Natural killer cell (primary cell): ENCODE measurements at regions not wholly inside any gene's neighbourhood (a gene's known extent, or its start where the extent isn't known, plus 50 kb on each side); places are given as distances from the start of the nearest gene placed in this dataset.
A peak's percentile ranks its signal among the peaks of the same experiment; 100 is the strongest.

Experiments used
- ATAC-seq, 3 donors: fragments of 150-1000 bp in 2 of 3; fragments of 200-7000 bp in 1 of 3; cut with Tn5 transposase; 1 replicate in 1 of 3; 2 replicates in 2 of 3; pipeline ENCODE4 v1.10.0; 2021; ENCODE audit warnings: mild to moderate bottlenecking in 2 of 3, moderate library complexity in 2 of 3
- DNase-seq, 2 donors: peaks; one replicate each; pipeline versions ENCODE4 v3.0.0 to v3.0.0-alpha.2; 2013 to 2021; ENCODE audit warnings: mixed read lengths in 1 of 2
- H3K27ac ChIP-seq: one replicate; pipeline ENCODE4 v1.5.1; 2013; ENCODE audit warnings: mild to moderate bottlenecking, low read length
- H3K27me3 ChIP-seq: one replicate; pipeline ENCODE4 v1.6.1; 2013; ENCODE audit warnings: low read length; ENCODE audit not compliant: control insufficient read depth, insufficient read depth
- H3K36me3 ChIP-seq: one replicate; pipeline ENCODE4 v1.6.1; 2013; ENCODE audit warnings: low read length; ENCODE audit not compliant: control insufficient read depth, insufficient read depth
- H3K4me1 ChIP-seq: one replicate; pipeline ENCODE4 v1.6.1; 2013; ENCODE audit warnings: low read length; ENCODE audit not compliant: control insufficient read depth, insufficient read depth
- H3K4me3 ChIP-seq: one replicate; pipeline ENCODE4 v1.5.1; 2013; ENCODE audit warnings: low read length
- H3K9me3 ChIP-seq: one replicate; pipeline ENCODE4 v1.6.1; 2013; ENCODE audit warnings: low read length; ENCODE audit not compliant: control insufficient read depth, insufficient read depth
- H3K27ac Mint-ChIP-seq, 2 donors: one replicate each; pipeline ENCODE4 v1.8.0; 2022; ENCODE audit warnings: mild to moderate bottlenecking in 2 of 2, mixed read lengths in 2 of 2, moderate library complexity in 1 of 2
- H3K27me3 Mint-ChIP-seq, 2 donors: one replicate each; pipeline ENCODE4 v1.8.0; 2022; ENCODE audit warnings: low read depth in 2 of 2, mixed read lengths in 2 of 2
- H3K36me3 Mint-ChIP-seq: one replicate; pipeline ENCODE4 v1.8.0; 2022; ENCODE audit warnings: mixed read lengths
- H3K4me1 Mint-ChIP-seq, 2 donors: one replicate each; pipeline ENCODE4 v1.8.0; 2022; ENCODE audit warnings: mixed read lengths in 2 of 2
- H3K4me3 Mint-ChIP-seq: one replicate; pipeline ENCODE4 v1.8.0; 2022; ENCODE audit warnings: mild to moderate bottlenecking, moderate library complexity, mixed read lengths
- H3K9me3 Mint-ChIP-seq, 2 donors: one replicate each; pipeline ENCODE4 v1.8.0; 2022; ENCODE audit warnings: mixed read lengths in 2 of 2
- WGBS: methylation state at CpG from one replicate; pipeline ENCODE4 v1.1.7; 2013; ENCODE audit warnings: missing lambda C conversion rate; ENCODE audit not compliant: insufficient coverage; 5-methylcytosine and 5-hydroxymethylcytosine counted together
- intact Hi-C: fragments of 100-400 bp; cut with micrococcal nuclease; formaldehyde crosslinking; loops from one replicate; pipeline ENCODE4 v1.14.2; 2022
- TF ChIP-seq, protein P1 (sequence below): fragments of 200-600 bp; IDR thresholded peaks from one replicate; pipeline ENCODE4 v1.8.0; 2022; ENCODE audit warnings: antibody characterized with exemption

DNA sequence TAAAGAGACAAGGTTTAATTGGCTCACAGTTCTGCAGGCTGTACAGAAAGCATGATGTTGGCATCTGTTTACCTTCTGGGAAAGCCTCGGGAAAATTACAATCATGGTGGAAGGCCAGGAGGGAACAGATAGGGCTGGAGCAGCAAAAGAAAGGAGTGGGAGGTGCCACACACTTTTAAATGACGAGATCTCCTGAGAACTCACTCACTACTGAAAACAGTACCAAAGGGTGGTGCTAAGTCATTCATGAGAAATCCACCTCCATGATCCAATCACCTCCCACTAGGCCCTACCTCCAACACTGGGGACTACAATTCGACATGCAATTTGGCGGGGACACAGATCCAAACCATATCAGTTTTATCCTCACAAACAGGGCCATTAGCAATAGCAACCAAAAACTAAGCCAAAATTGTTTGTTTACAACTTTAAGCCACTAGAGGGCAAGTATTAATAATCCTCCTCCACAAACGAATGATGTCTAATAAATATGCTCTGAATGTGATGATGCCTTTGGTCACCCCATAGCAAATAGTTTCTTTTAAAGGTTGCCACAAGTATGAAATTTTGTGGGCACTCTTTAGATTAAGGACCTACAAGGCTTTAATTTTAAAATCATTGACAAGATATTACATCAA is 129.2 kb upstream of the NRBF2 start:
- H3K4me1 Mint-ChIP-seq: no peaks in the 10 kb centered on the region
- no peak overlapping the region for H3K4me3 ChIP-seq
- H3K27me3 ChIP-seq: peaks cover 2% of the 10 kb centered on the region
- peak in 1 of 2 donors; percentile 10 for DNase-seq
- H3K36me3 ChIP-seq: no peaks in the 10 kb centered on the region
- no peak for ATAC-seq
- TF ChIP-seq, protein P1, sequence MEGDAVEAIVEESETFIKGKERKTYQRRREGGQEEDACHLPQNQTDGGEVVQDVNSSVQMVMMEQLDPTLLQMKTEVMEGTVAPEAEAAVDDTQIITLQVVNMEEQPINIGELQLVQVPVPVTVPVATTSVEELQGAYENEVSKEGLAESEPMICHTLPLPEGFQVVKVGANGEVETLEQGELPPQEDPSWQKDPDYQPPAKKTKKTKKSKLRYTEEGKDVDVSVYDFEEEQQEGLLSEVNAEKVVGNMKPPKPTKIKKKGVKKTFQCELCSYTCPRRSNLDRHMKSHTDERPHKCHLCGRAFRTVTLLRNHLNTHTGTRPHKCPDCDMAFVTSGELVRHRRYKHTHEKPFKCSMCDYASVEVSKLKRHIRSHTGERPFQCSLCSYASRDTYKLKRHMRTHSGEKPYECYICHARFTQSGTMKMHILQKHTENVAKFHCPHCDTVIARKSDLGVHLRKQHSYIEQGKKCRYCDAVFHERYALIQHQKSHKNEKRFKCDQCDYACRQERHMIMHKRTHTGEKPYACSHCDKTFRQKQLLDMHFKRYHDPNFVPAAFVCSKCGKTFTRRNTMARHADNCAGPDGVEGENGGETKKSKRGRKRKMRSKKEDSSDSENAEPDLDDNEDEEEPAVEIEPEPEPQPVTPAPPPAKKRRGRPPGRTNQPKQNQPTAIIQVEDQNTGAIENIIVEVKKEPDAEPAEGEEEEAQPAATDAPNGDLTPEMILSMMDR: peak; percentile 31
- H3K27me3 Mint-ChIP-seq: peaks cover 13 to 27% of the 10 kb centered on the region in 2 donors
- no peaks in the 10 kb centered on the region for H3K36me3 Mint-ChIP-seq
- no peak overlapping the region for H3K27ac Mint-ChIP-seq
- 75% methylated on average over 4 of the region's 5 CpGs for WGBS
- intact Hi-C loops: loop anchor here (2.0 kb wide), 1 partner anchor 155 kb away; no protein-coding TSS in a partner anchor
- no peaks in the 10 kb centered on the region for H3K9me3 Mint-ChIP-seq
- no peaks in the 10 kb centered on the region for H3K9me3 ChIP-seq
- no peak overlapping the region for H3K27ac ChIP-seq
- H3K4me1 ChIP-seq: no peaks in the 10 kb centered on the region
- no peak overlapping the region for H3K4me3 Mint-ChIP-seq

DNA sequence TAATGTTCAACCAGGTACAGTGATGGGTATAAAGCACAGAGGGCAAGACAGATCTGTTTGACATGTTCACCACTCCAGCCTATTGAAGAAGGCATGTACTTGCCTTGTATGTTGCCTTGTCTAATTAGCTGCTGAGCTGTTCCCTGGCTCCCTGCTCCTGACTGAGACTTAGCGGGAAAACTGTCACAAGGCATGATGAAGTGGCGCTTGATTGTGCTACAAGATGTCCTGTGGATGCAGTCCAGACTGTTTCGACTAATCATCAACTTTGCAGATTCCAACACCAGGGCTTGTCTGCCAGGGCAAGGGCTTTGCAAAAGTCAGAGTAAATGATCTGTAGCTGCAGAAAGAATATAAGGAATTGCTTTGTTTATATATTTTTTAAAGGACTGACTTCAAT is 136.2 kb upstream of the NRBF2 start:
- intact Hi-C loops: no loop called here
- DNase-seq (no peak), ATAC-seq (no peak)
- no peaks in the 10 kb centered on the region for H3K36me3 ChIP-seq
- no peak overlapping the region for H3K27ac ChIP-seq
- no peaks in the 10 kb centered on the region for H3K4me1 ChIP-seq
- Mint-ChIP-seq H3K4me1 (no peaks in the 10 kb centered on the region), H3K27me3 (peaks cover 5 to 32% of the 10 kb centered on the region in 2 donors), H3K4me3 (no peak overlapping the region), H3K36me3 (no peaks in the 10 kb centered on the region), H3K27ac (no peak overlapping the region), H3K9me3 (no peaks in the 10 kb centered on the region)
- no peak overlapping the region for H3K4me3 ChIP-seq
- no peaks in the 10 kb centered on the region for H3K9me3 ChIP-seq
- TF ChIP-seq, protein P1: no peak
- no peaks in the 10 kb centered on the region for H3K27me3 ChIP-seq
- 95% methylated on average over 3 of the region's 3 CpGs for WGBS

DNA sequence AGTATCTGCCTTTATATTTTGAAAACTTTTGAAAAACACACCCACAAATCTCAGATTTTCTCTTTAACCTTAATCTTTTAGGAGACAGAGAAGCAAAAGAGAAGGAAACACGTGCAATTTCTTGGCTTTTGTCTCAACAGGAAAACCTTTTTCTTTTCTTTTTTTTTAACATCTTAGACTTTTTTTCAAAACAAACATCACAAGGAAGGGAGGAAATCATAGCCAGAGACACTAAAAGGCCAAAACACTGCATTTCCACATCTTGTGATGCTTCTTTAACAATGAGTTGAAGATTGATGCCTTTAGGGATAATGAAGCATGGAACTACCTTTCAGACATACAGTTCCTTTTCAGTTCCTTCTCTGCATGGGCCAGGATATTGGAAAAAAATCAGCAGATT is 136.6 kb upstream of the NRBF2 start:
- no peaks in the 10 kb centered on the region for H3K9me3 Mint-ChIP-seq
- Histone ChIP-seq H3K9me3 (no peaks in the 10 kb centered on the region), H3K4me3 (no peak overlapping the region), H3K4me1 (no peaks in the 10 kb centered on the region), H3K27me3 (no peaks in the 10 kb centered on the region), H3K36me3 (no peaks in the 10 kb centered on the region), H3K27ac (no peak overlapping the region)
- H3K27me3 Mint-ChIP-seq: peaks cover 4 to 32% of the 10 kb centered on the region in 2 donors
- no peaks in the 10 kb centered on the region for H3K36me3 Mint-ChIP-seq
- H3K4me3 Mint-ChIP-seq: no peak overlapping the region
- 14% methylated on average over 1 of the region's 1 CpG for WGBS
- TF ChIP-seq, protein P1: no peak
- no peak for ATAC-seq
- intact Hi-C loops: no loop called here
- no peak overlapping the region for H3K27ac Mint-ChIP-seq
- no peaks in the 10 kb centered on the region for H3K4me1 Mint-ChIP-seq
- DNase-seq: no peak

DNA sequence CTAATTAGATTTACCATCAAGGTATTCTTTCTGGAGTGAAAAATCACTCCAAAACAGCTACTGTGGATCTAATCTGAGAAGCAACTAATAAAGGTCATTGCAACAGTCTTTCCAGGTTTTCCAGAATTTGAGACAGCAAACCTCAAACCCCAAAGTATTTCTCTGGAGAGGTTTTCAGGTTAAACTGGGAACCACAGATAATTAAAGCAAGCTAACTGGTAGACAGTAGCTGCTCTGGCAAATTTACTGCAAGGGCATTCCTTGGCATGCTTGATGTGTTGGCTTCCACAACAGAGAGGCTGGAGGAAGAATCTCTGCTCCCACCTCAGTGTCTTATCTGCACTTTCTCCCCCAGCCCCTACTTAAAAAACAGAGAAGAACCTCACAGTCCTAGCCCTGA is 140.0 kb upstream of the NRBF2 start:
- Mint-ChIP-seq H3K27me3 (peaks cover 0 to 27% of the 10 kb centered on the region in 2 donors), H3K27ac (no peak overlapping the region), H3K4me3 (no peak overlapping the region), H3K9me3 (no peaks in the 10 kb centered on the region), H3K4me1 (no peaks in the 10 kb centered on the region), H3K36me3 (no peaks in the 10 kb centered on the region)
- Histone ChIP-seq H3K36me3 (no peaks in the 10 kb centered on the region), H3K27ac (no peak overlapping the region), H3K4me3 (no peak overlapping the region), H3K9me3 (no peaks in the 10 kb centered on the region), H3K27me3 (no peaks in the 10 kb centered on the region), H3K4me1 (no peaks in the 10 kb centered on the region)
- TF ChIP-seq, protein P1: no peak
- ATAC-seq: no peak
- DNase-seq: no peak
- intact Hi-C loops: no loop called here
